PFSK-1 (cell line): ENCODE measurements at regions not wholly inside any gene's neighbourhood (a gene's known extent, or its start where the extent isn't known, plus 50 kb on each side); places are given as distances from the start of the nearest gene placed in this dataset.

Experiments used
- POLR2AphosphoS5 ChIP-seq: IDR thresholded peaks from 2 replicates; pipeline ENCODE4 v1.6.1; 2012; ENCODE audit warnings: low read depth, mild to moderate bottlenecking, control low read depth, low read length, moderate library complexity
- SIN3A ChIP-seq: IDR thresholded peaks from 2 replicates; pipeline ENCODE4 v1.6.1; 2012; ENCODE audit warnings: mild to moderate bottlenecking, low read length, moderate library complexity, borderline replicate concordance; ENCODE audit not compliant: insufficient read depth

DNA sequence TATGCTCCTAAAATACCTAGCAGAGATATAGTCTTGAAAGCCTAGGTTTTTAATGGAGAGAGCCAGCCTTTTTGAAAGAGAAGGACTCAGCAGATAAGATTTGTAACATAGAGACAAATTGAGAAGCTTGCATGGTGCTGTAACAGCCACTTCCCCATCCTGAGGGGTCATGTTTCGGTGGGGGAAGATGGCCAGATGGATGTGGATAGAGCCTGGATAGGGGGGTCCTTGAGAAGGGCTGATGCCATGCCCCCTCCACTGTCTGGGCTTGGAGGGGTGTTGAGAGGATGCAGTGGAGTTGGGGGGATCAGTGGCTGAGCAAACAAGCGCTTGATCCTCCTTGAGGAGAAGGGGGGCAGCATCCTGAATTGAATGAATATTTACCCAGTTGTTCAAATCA lies 178.0 kb upstream of the HS6ST1 start:
- TF ChIP-seq POLR2AphosphoS5 (no peak), SIN3A (no peak)
